HEK293 (cell line): ENCODE measurements at regions not wholly inside any gene's neighbourhood (a gene's known extent, or its start where the extent isn't known, plus 50 kb on each side); places are given as distances from the start of the nearest gene placed in this dataset.

Source experiments
- CTCF ChIA-PET: fragments of 350-600 bp; formaldehyde crosslinking; extraction: SDS; loops from one replicate; lab custom pipeline; 2021; ENCODE audit warnings: antibody characterized with exemption; lab: Yijun Ruan, JAX
- POLR2A ChIA-PET: fragments of 300-600 bp; formaldehyde crosslinking; extraction: SDS; loops from one replicate; lab custom pipeline; 2020; ENCODE audit warnings: antibody characterized with exemption, inconsistent platforms; lab: Yijun Ruan, JAX
- H3K27ac ChIP-seq: fragments of 200-500 bp; sonication (Bioruptor generic); 2 replicates; pipeline ENCODE4 v1.5.1; 2014; ENCODE audit warnings: low read depth, low read length, control low read depth, inconsistent platforms; ENCODE audit errors: extremely low read depth
- H3K36me3 ChIP-seq, 2 experiments: fragments of 200-500 bp in 1 of 2; sonication (Bioruptor generic) in 1 of 2; 1 replicate in 1 of 2; 2 replicates in 1 of 2; pipeline ENCODE4 v1.5.1; 2014 to 2017; ENCODE audit warnings: inconsistent platforms in 2 of 2, low read length in 2 of 2; ENCODE audit not compliant: control insufficient read depth in 2 of 2, insufficient read depth in 1 of 2
- H3K4me1 ChIP-seq: fragments of 200-500 bp; sonication (Bioruptor generic); 2 replicates; pipeline ENCODE4 v1.5.1; 2014; ENCODE audit warnings: mild to moderate bottlenecking, low read length, inconsistent platforms; ENCODE audit not compliant: control insufficient read depth, insufficient read depth
- H3K4me3 ChIP-seq: 2 replicates; pipeline ENCODE4 v1.5.1; 2011; ENCODE audit warnings: low read depth, mild to moderate bottlenecking, control low read depth, low read length, moderate library complexity
- H3K9me3 ChIP-seq: fragments of 200-500 bp; sonication (Bioruptor generic); 2 replicates; pipeline ENCODE4 v1.5.1; 2014; ENCODE audit warnings: low read depth, low read length, inconsistent platforms; ENCODE audit not compliant: control insufficient read depth, insufficient read depth
- BCL11B ChIP-seq: fragments of 450-650 bp; formaldehyde crosslinking; IDR thresholded peaks from 2 replicates; pipeline ENCODE4 v1.5.1; 2016; ENCODE audit warnings: low read depth, missing biosample characterization, missing genetic modification characterization
- KLF7 ChIP-seq: fragments of 450-650 bp; formaldehyde crosslinking; IDR thresholded peaks from 2 replicates; pipeline ENCODE4 v1.5.1; 2016; ENCODE audit warnings: missing biosample characterization, missing genetic modification characterization, borderline replicate concordance
- KLF8 ChIP-seq: fragments of 450-650 bp; formaldehyde crosslinking; IDR thresholded peaks from 2 replicates; pipeline ENCODE4 v1.5.1; 2016; ENCODE audit warnings: missing biosample characterization, missing genetic modification characterization
- SP3 ChIP-seq: fragments of 450-650 bp; formaldehyde crosslinking; IDR thresholded peaks from 2 replicates; pipeline ENCODE4 v1.5.1; 2016; ENCODE audit warnings: missing biosample characterization, missing genetic modification characterization
- YY2 ChIP-seq: fragments of 450-650 bp; formaldehyde crosslinking; IDR thresholded peaks from 2 replicates; pipeline ENCODE4 v1.5.1; 2016; ENCODE audit warnings: missing biosample characterization, missing genetic modification characterization
- ZFP41 ChIP-seq: fragments of 450-650 bp; formaldehyde crosslinking; IDR thresholded peaks from 2 replicates; pipeline ENCODE4 v1.5.1; 2016; ENCODE audit warnings: missing biosample characterization, missing genetic modification characterization, borderline replicate concordance
- ZNF121 ChIP-seq: fragments of 450-650 bp; formaldehyde crosslinking; IDR thresholded peaks from 2 replicates; pipeline ENCODE4 v1.5.1; 2016; ENCODE audit warnings: missing biosample characterization, missing genetic modification characterization
- ZNF146 ChIP-seq: fragments of 450-650 bp; formaldehyde crosslinking; IDR thresholded peaks from 2 replicates; pipeline ENCODE4 v1.5.1; 2016; ENCODE audit warnings: missing biosample characterization, missing genetic modification characterization
- ZNF221 ChIP-seq: fragments of 450-650 bp; formaldehyde crosslinking; IDR thresholded peaks from 2 replicates; pipeline ENCODE4 v1.5.1; 2017; ENCODE audit warnings: missing biosample characterization, missing genetic modification characterization, borderline replicate concordance
- ZNF239 ChIP-seq: fragments of 450-650 bp; formaldehyde crosslinking; IDR thresholded peaks from 2 replicates; pipeline ENCODE4 v1.5.1; 2016; ENCODE audit warnings: missing biosample characterization, missing genetic modification characterization
- ZNF266 ChIP-seq: fragments of 450-650 bp; formaldehyde crosslinking; IDR thresholded peaks from 2 replicates; pipeline ENCODE4 v1.5.1; 2016; ENCODE audit warnings: missing biosample characterization, missing genetic modification characterization, low read depth
- ZNF324 ChIP-seq: fragments of 450-650 bp; formaldehyde crosslinking; IDR thresholded peaks from 2 replicates; pipeline ENCODE4 v1.5.1; 2016; ENCODE audit warnings: missing biosample characterization, missing genetic modification characterization
- ZNF510 ChIP-seq: fragments of 450-650 bp; formaldehyde crosslinking; IDR thresholded peaks from 2 replicates; pipeline ENCODE4 v1.5.1; 2018; ENCODE audit warnings: mild to moderate bottlenecking, missing genetic modification characterization, missing biosample characterization; ENCODE audit not compliant: insufficient replicate concordance
- ZNF530 ChIP-seq: fragments of 450-650 bp; formaldehyde crosslinking; IDR thresholded peaks from 2 replicates; pipeline ENCODE4 v1.5.1; 2016; ENCODE audit warnings: low read depth, missing biosample characterization, missing genetic modification characterization
- ZNF664 ChIP-seq: fragments of 450-650 bp; formaldehyde crosslinking; IDR thresholded peaks from 2 replicates; pipeline ENCODE4 v1.5.1; 2016; ENCODE audit warnings: missing biosample characterization, missing genetic modification characterization
- ZNF670 ChIP-seq: fragments of 450-650 bp; formaldehyde crosslinking; IDR thresholded peaks from 2 replicates; pipeline ENCODE4 v1.5.1; 2016; ENCODE audit warnings: missing biosample characterization, missing genetic modification characterization, low read depth
- ZNF707 ChIP-seq: fragments of 450-650 bp; formaldehyde crosslinking; IDR thresholded peaks from 2 replicates; pipeline ENCODE4 v1.5.1; 2016; ENCODE audit warnings: missing biosample characterization, missing genetic modification characterization
- ZNF791 ChIP-seq: fragments of 450-650 bp; formaldehyde crosslinking; IDR thresholded peaks from 2 replicates; pipeline ENCODE4 v1.5.1; 2016; ENCODE audit warnings: missing biosample characterization, missing genetic modification characterization
- ZNF843 ChIP-seq: fragments of 450-650 bp; formaldehyde crosslinking; IDR thresholded peaks from 2 replicates; pipeline ENCODE4 v1.5.1; 2016; ENCODE audit warnings: missing biosample characterization, missing genetic modification characterization
- ZSCAN16 ChIP-seq: fragments of 450-650 bp; formaldehyde crosslinking; IDR thresholded peaks from 2 replicates; pipeline ENCODE4 v1.5.1; 2016; ENCODE audit warnings: missing biosample characterization, missing genetic modification characterization
- TF ChIP-seq, protein P1 (sequence below): fragments of 450-650 bp; formaldehyde crosslinking; IDR thresholded peaks from 2 replicates; pipeline ENCODE4 v1.5.1; 2017; ENCODE audit warnings: missing biosample characterization, missing genetic modification characterization
- TF ChIP-seq, protein P2 (sequence below): fragments of 450-650 bp; formaldehyde crosslinking; IDR thresholded peaks from 2 replicates; pipeline ENCODE4 v1.5.1; 2016; ENCODE audit warnings: missing biosample characterization, missing genetic modification characterization
- TF ChIP-seq, protein P3 (sequence below): fragments of 450-650 bp; formaldehyde crosslinking; IDR thresholded peaks from 2 replicates; pipeline ENCODE4 v1.5.1; 2016; ENCODE audit warnings: missing biosample characterization, missing genetic modification characterization

DNA sequence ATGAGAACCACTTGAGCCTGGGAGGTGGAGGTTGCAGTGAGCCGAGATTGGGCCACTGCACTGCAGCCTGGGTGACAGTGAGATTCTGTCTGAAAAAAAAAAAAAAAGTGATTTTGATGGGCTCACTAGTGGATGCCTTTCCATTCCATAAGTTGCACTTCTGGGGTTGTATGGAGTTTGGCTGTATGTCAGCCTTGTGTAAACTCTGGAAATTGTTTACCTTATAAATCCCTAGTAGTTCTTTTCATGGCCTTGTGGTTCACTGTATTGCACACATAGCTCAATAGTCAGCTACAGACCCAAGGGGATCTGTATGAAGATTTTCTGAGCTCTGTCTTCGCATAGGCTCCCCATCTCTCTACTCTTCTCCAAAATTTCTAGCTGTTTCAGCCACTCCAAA is 131.9 kb downstream of the SOX11 start:
- ChIA-PET POLR2A (no interaction called here), CTCF (no interaction called here)
- H3K27ac ChIP-seq: no peak overlapping the region
- no peaks in the 10 kb centered on the region for H3K36me3 ChIP-seq
- H3K9me3 ChIP-seq: no peaks in the 10 kb centered on the region
- no peaks in the 10 kb centered on the region for H3K4me1 ChIP-seq
- TF ChIP-seq ZNF664 (tag by site-specific recombination) (no peak), BCL11B (tag by site-specific recombination) (no peak), ZNF239 (tag by site-specific recombination) (no peak), ZNF791 (tag by site-specific recombination) (no peak), ZNF146 (no peak), ZNF707 (tag by site-specific recombination) (no peak), ZNF121 (tag by site-specific recombination) (no peak), KLF8 (tag by site-specific recombination) (no peak), ZNF324 (no peak), ZFP41 (tag by site-specific recombination) (no peak), SP3 (tag by site-specific recombination) (no peak), ZNF530 (no peak), ZNF670 (tag by site-specific recombination) (no peak), ZSCAN16 (no peak), ZNF510 (tag by site-specific recombination) (no peak), ZNF843 (no peak), YY2 (tag by site-specific recombination) (no peak), ZNF266 (tag by site-specific recombination) (no peak)
- TF ChIP-seq, protein P1, sequence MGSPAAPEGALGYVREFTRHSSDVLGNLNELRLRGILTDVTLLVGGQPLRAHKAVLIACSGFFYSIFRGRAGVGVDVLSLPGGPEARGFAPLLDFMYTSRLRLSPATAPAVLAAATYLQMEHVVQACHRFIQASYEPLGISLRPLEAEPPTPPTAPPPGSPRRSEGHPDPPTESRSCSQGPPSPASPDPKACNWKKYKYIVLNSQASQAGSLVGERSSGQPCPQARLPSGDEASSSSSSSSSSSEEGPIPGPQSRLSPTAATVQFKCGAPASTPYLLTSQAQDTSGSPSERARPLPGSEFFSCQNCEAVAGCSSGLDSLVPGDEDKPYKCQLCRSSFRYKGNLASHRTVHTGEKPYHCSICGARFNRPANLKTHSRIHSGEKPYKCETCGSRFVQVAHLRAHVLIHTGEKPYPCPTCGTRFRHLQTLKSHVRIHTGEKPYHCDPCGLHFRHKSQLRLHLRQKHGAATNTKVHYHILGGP: no peak
- TF ChIP-seq, protein P2, sequence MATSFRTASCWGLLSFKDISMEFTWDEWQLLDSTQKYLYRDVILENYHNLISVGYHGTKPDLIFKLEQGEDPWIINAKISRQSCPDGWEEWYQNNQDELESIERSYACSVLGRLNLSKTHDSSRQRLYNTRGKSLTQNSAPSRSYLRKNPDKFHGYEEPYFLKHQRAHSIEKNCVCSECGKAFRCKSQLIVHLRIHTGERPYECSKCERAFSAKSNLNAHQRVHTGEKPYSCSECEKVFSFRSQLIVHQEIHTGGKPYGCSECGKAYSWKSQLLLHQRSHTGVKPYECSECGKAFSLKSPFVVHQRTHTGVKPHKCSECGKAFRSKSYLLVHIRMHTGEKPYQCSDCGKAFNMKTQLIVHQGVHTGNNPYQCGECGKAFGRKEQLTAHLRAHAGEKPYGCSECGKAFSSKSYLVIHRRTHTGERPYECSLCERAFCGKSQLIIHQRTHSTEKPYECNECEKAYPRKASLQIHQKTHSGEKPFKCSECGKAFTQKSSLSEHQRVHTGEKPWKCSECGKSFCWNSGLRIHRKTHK (tag by site-specific recombination): no peak
- H3K4me3 ChIP-seq: no peak overlapping the region

DNA sequence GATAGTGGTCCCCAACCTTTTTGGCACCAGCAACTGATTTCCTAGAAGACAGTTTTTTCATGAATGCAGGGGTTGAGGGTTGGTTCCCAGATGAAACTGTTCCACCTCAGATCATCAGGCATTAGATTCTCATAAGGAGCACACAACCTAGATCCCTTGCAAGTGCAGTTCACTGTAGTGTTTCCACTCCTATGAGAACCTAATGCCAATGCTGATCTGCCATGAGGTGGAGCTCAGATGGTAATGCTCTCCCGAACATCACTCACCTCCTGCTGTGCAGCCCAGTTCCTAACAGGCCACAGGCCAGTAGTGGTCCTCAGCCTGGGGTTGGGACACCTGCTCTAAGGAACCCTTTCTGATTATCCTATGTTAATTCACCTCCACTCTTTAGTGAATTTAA is 133.5 kb downstream of the SOX11 start:
- CTCF ChIA-PET: interaction anchor here (0.7 kb wide), 1 partner anchor 1672 kb away, joined by 3 read pairs; no protein-coding TSS in a partner anchor
- POLR2A ChIA-PET: no interaction called here

More for the DNA sequence above, 133.5 kb downstream of the SOX11 start:
- Histone ChIP-seq H3K4me3 (no peak overlapping the region), H3K36me3 (no peaks in the 10 kb centered on the region), H3K4me1 (no peaks in the 10 kb centered on the region), H3K9me3 (no peaks in the 10 kb centered on the region), H3K27ac (no peak overlapping the region)
- TF ChIP-seq, protein P3, sequence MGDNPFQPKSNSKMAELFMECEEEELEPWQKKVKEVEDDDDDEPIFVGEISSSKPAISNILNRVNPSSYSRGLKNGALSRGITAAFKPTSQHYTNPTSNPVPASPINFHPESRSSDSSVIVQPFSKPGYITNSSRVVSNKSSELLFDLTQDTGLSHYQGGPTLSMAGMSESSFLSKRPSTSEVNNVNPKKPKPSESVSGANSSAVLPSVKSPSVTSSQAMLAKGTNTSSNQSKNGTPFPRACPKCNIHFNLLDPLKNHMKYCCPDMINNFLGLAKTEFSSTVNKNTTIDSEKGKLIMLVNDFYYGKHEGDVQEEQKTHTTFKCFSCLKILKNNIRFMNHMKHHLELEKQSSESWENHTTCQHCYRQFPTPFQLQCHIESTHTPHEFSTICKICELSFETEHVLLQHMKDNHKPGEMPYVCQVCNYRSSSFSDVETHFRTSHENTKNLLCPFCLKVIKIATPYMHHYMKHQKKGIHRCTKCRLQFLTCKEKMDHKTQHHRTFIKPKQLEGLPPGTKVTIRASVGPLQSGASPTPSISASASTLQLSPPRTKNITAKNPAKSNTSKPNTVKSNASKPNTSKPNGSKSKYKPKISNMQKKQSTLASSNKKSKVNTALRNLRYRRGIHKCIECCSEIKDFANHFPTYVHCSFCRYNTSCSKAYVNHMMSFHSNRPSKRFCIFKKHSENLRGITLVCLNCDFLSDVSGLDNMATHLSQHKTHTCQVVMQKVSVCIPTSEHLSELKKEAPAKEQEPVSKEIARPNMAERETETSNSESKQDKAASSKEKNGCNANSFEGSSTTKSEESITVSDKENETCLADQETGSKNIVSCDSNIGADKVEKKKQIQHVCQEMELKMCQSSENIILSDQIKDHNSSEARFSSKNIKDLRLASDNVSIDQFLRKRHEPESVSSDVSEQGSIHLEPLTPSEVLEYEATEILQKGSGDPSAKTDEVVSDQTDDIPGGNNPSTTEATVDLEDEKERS (tag by site-specific recombination): no peak
- TF ChIP-seq KLF7 (tag by site-specific recombination) (no peak), ZNF221 (tag by site-specific recombination) (no peak)
